Smooth muscle cell (in vitro differentiated cells): ENCODE measurements at regions not wholly inside any gene's neighbourhood (a gene's known extent, or its start where the extent isn't known, plus 50 kb on each side); places are given as distances from the start of the nearest gene placed in this dataset.

Experiments used
- DNase-seq: peaks from one replicate; lab custom pipeline; 2025; ENCODE audit not compliant: unreplicated experiment; lab: John Stamatoyannopoulos, UW
- H2AFZ ChIP-seq: fragments of 200-600 bp; sonication (generic); 2 replicates; pipeline ENCODE4 v1.6.0; 2016; ENCODE audit warnings: antibody characterized with exemption, low read depth, mild to moderate bottlenecking
- H3F3A ChIP-seq: fragments of 200-600 bp; sonication (generic); 2 replicates; pipeline ENCODE4 v1.6.0; 2017; ENCODE audit warnings: antibody characterized with exemption, low read depth
- H3K27ac ChIP-seq: fragments of 200-600 bp; sonication (generic); 2 replicates; pipeline ENCODE4 v1.5.1; 2016; ENCODE audit warnings: low read depth, mild to moderate bottlenecking
- H3K27me3 ChIP-seq: fragments of 200-600 bp; sonication (generic); 2 replicates; pipeline ENCODE4 v1.6.1; 2016; ENCODE audit warnings: low read depth, mild to moderate bottlenecking
- H3K36me3 ChIP-seq: fragments of 200-600 bp; sonication (generic); 2 replicates; pipeline ENCODE4 v1.5.1; 2016; ENCODE audit warnings: low read depth
- H3K4me1 ChIP-seq: fragments of 200-600 bp; sonication (generic); 2 replicates; pipeline ENCODE4 v1.5.1; 2016; ENCODE audit warnings: low read depth
- H3K4me2 ChIP-seq: fragments of 200-600 bp; sonication (generic); 2 replicates; pipeline ENCODE4 v1.6.0; 2016; ENCODE audit warnings: mild to moderate bottlenecking
- H3K4me3 ChIP-seq: fragments of 200-600 bp; sonication (generic); 2 replicates; pipeline ENCODE4 v1.5.1; 2016; ENCODE audit warnings: mild to moderate bottlenecking
- H3K79me2 ChIP-seq: fragments of 200-600 bp; sonication (generic); 2 replicates; pipeline ENCODE4 v1.6.0; 2016; ENCODE audit warnings: low read depth, mild to moderate bottlenecking
- H3K9ac ChIP-seq: fragments of 200-600 bp; sonication (generic); 2 replicates; pipeline ENCODE4 v1.6.0; 2016; ENCODE audit warnings: low read depth
- H3K9me3 ChIP-seq: fragments of 200-600 bp; sonication (generic); replicated peaks from 2 replicates; pipeline ENCODE4 v1.5.1; 2016; ENCODE audit warnings: low read depth
- H4K20me1 ChIP-seq: fragments of 200-600 bp; sonication (generic); 2 replicates; pipeline ENCODE4 v1.6.0; 2016; ENCODE audit warnings: low read depth
- CTCF ChIP-seq: fragments of 200-600 bp; sonication (generic); IDR thresholded peaks from 2 replicates; pipeline ENCODE4 v1.5.1; 2017; ENCODE audit warnings: borderline replicate concordance, mild to moderate bottlenecking, antibody characterized with exemption; ENCODE audit not compliant: insufficient read depth, poor library complexity, severe bottlenecking
- WGBS: methylation state at CpG from one replicate; pipeline ENCODE4 v1.1.7; 2016; ENCODE audit warnings: low lambda C conversion rate; 5-methylcytosine and 5-hydroxymethylcytosine counted together

GRCh38 chr16:52624891-52625290, 77.9 kb upstream of the TOX3 start:
- no peaks in the 10 kb centered on the region for H4K20me1 ChIP-seq
- H3K4me3 ChIP-seq = no peak overlapping the region
- TF ChIP-seq CTCF = no peak
- no peaks in the 10 kb centered on the region for H3K79me2 ChIP-seq
- DNase-seq = no peak
- H3K9ac ChIP-seq = no peak overlapping the region
- H3K4me1 ChIP-seq = no peaks in the 10 kb centered on the region
- H2AFZ ChIP-seq = no peak overlapping the region
- no peaks in the 10 kb centered on the region for H3K9me3 ChIP-seq
- H3K4me2 ChIP-seq = no peak overlapping the region
- H3K27ac ChIP-seq = no peak overlapping the region
- WGBS = 90% methylated on average over 2 of the region's 2 CpGs
- no peaks in the 10 kb centered on the region for H3F3A ChIP-seq
- H3K36me3 ChIP-seq = no peaks in the 10 kb centered on the region
- H3K27me3 ChIP-seq = peaks cover 20% of the 10 kb centered on the region

- H3K79me2 ChIP-seq = no peaks in the 10 kb centered on the region
- no peak overlapping the region for H3K27ac ChIP-seq
- H3K9ac ChIP-seq = no peak overlapping the region
- H3K36me3 ChIP-seq = no peaks in the 10 kb centered on the region
- 80% methylated on average over 5 of the region's 5 CpGs for WGBS
- no peaks in the 10 kb centered on the region for H3K9me3 ChIP-seq
- H3K4me1 ChIP-seq = no peaks in the 10 kb centered on the region
- no peak for TF ChIP-seq CTCF
- peaks cover 20% of the 10 kb centered on the region for H3K27me3 ChIP-seq
- no peaks in the 10 kb centered on the region for H3F3A ChIP-seq
- no peak overlapping the region for H2AFZ ChIP-seq
- H3K4me3 ChIP-seq = no peak overlapping the region
- H4K20me1 ChIP-seq = no peaks in the 10 kb centered on the region
- DNase-seq = no peak
- no peak overlapping the region for H3K4me2 ChIP-seq
Measured at GRCh38 chr16:52621651-52622050, 74.7 kb upstream of the TOX3 start.

DNA sequence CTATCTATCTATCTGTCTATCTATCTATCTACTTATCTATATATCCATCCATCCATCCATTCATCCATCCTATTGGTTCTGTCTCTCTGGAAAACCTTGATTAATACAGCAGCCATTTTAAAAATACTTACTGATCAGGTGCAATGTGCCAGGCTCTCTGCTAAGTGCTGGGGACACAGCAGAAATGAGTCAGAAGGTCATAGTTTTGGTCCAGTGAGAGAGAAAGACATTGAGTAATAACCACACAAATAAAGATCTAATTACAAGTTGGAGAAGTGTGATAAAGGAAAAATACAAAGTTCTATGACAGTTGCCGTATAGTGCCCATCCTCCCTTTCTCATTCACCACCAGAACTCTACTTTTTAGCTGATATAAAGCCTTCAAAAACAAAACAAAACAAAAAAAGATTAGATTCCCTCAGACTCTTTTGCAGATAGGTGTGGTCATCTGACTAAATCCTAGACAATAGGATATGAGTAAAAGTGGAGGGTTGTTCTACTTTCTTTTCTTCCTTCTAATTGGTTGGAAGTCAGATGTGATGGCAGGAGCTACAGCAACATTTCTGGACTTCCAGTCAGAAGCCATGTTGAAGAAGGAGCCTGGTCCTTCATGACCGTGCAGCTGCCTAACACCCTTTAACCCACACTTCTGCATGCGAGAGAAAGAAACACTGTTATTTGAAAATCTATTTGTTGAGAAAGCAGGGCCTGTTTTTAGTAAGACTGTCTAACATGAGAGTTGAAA, 72.0 kb upstream of the TOX3 start:
- H2AFZ ChIP-seq = no peak overlapping the region
- peaks cover 17% of the 10 kb centered on the region for H3K27me3 ChIP-seq
- H3K4me1 ChIP-seq = no peaks in the 10 kb centered on the region
- H3K79me2 ChIP-seq = no peaks in the 10 kb centered on the region
- no peak overlapping the region for H3K4me3 ChIP-seq
- 78% methylated on average over 3 of the region's 3 CpGs for WGBS
- H3K27ac ChIP-seq = no peak overlapping the region
- H3K9ac ChIP-seq = no peak overlapping the region
- DNase-seq = no peak
- no peak overlapping the region for H3K4me2 ChIP-seq
- H3F3A ChIP-seq = no peaks in the 10 kb centered on the region
- TF ChIP-seq CTCF = no peak
- H4K20me1 ChIP-seq = no peaks in the 10 kb centered on the region
- no peaks in the 10 kb centered on the region for H3K36me3 ChIP-seq
- no peaks in the 10 kb centered on the region for H3K9me3 ChIP-seq

DNA sequence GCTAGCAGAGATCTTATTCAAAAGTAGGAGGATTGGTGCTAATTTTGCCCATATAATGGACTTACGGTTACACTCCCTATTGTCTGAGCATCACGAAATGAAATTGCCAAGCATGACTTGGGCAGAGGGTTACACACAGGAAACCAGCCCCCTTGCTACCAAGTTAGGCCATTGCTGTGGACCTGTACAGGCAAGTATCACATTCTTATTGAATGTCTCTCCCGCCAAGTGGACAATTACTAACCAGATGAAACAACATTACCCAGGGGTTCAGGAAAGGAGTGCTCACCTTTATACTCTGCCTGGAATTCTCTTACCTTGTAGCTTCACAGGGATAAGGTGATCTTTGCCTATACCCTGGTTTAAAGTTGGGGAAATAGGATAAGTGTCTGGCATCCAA, 70.6 kb upstream of the TOX3 start:
- Histone ChIP-seq H3F3A (no peaks in the 10 kb centered on the region), H3K27ac (no peak overlapping the region), H2AFZ (no peak overlapping the region), H3K4me1 (no peaks in the 10 kb centered on the region), H3K27me3 (peaks cover 12% of the 10 kb centered on the region), H3K9me3 (no peaks in the 10 kb centered on the region), H3K36me3 (no peaks in the 10 kb centered on the region), H3K4me2 (no peak overlapping the region), H4K20me1 (no peaks in the 10 kb centered on the region), H3K79me2 (no peaks in the 10 kb centered on the region), H3K4me3 (no peak overlapping the region), H3K9ac (no peak overlapping the region)
- DNase-seq = no peak
- TF ChIP-seq CTCF = no peak
- WGBS = 63% methylated on average over 3 of the region's 3 CpGs
